OCI-LY7 (cell line): ENCODE measurements at regions not wholly inside any gene's neighbourhood (a gene's known extent, or its start where the extent isn't known, plus 50 kb on each side); places are given as distances from the start of the nearest gene placed in this dataset.

Experiments used
- BruUV-seq: library from RNA; stranded (reverse); fragments of 400-500 nt; replicated peaks from 2 replicates; lab custom pipeline; 2021; lab: Mats Ljungman, UMichigan
- CTCF ChIA-PET: fragments of 300-600 bp; sonication (Branson Sonifier 250); formaldehyde crosslinking; loops from one replicate; lab custom pipeline; 2022; ENCODE audit warnings: antibody characterized with exemption; ENCODE audit not compliant: unreplicated experiment; lab: Charles Lee
- POLR2A ChIA-PET: fragments of 300-600 bp; sonication (Branson Sonifier 250); formaldehyde crosslinking; loops from one replicate; lab custom pipeline; 2022; ENCODE audit warnings: antibody characterized with exemption; lab: Charles Lee
- DNase-seq: peaks from one replicate; pipeline ENCODE4 v3.0.0-alpha.2; 2015; ENCODE audit warnings: low spot score
- H2AFZ ChIP-seq: fragments of 200-600 bp; sonication (generic), shearing (Covaris generic); 2 replicates; pipeline ENCODE4 v1.6.1; 2014; ENCODE audit warnings: mild to moderate bottlenecking, antibody characterized with exemption, low read length, moderate library complexity
- H3K27ac ChIP-seq: fragments of 200-600 bp; sonication (generic); 2 replicates; pipeline ENCODE4 v1.5.1; 2014; ENCODE audit warnings: mixed run types, low read depth, mild to moderate bottlenecking, moderate library complexity, low read length, inconsistent platforms; ENCODE audit not compliant: poor library complexity, severe bottlenecking
- H3K36me3 ChIP-seq: fragments of 200-600 bp; sonication (generic); 2 replicates; pipeline ENCODE4 v1.6.1; 2014; ENCODE audit warnings: mild to moderate bottlenecking, antibody characterized with exemption, low read length, moderate library complexity, mixed read lengths; ENCODE audit not compliant: insufficient read depth
- H3K4me1 ChIP-seq: fragments of 200-600 bp; sonication (generic); 2 replicates; pipeline ENCODE4 v1.5.1; 2014; ENCODE audit warnings: mild to moderate bottlenecking, low read length; ENCODE audit not compliant: insufficient read depth, poor library complexity, severe bottlenecking
- H3K4me2 ChIP-seq: fragments of 200-600 bp; sonication (generic); 2 replicates; pipeline ENCODE4 v1.6.1; 2014; ENCODE audit warnings: mild to moderate bottlenecking, low read length
- H3K4me3 ChIP-seq: fragments of 200-600 bp; sonication (generic); 2 replicates; pipeline ENCODE4 v1.5.1; 2014; ENCODE audit warnings: mild to moderate bottlenecking, low read depth, low read length; ENCODE audit not compliant: poor library complexity, severe bottlenecking
- H3K79me2 ChIP-seq: fragments of 200-600 bp; sonication (generic); 2 replicates; pipeline ENCODE4 v1.6.1; 2016; ENCODE audit warnings: low read depth, mild to moderate bottlenecking, low read length, moderate library complexity, mixed read lengths; ENCODE audit not compliant: insufficient read depth
- H3K9me2 ChIP-seq: fragments of 200-600 bp; sonication (generic); 2 replicates; pipeline ENCODE4 v1.6.1; 2016; ENCODE audit warnings: mild to moderate bottlenecking, low read length, mixed read lengths; ENCODE audit not compliant: insufficient read depth
- H3K9me3 ChIP-seq: fragments of 200-600 bp; sonication (generic); 2 replicates; pipeline ENCODE4 v1.6.1; 2014; ENCODE audit warnings: mild to moderate bottlenecking, mixed run types, low read length, mixed read lengths
- H4K20me1 ChIP-seq: fragments of 200-600 bp; sonication (generic); 2 replicates; pipeline ENCODE4 v1.6.1; 2014; ENCODE audit warnings: mild to moderate bottlenecking, antibody characterized with exemption, low read length, moderate library complexity, mixed read lengths; ENCODE audit not compliant: insufficient read depth
- EZH2phosphoT487 ChIP-seq: fragments of 200-600 bp; sonication (generic); IDR thresholded peaks from 2 replicates; pipeline ENCODE4 v1.6.1; 2018; ENCODE audit warnings: low read depth, borderline replicate concordance, mild to moderate bottlenecking, mixed run types, antibody characterized with exemption, low read length, moderate library complexity, mixed read lengths
- intact Hi-C: fragments of 100-400 bp; cut with micrococcal nuclease; formaldehyde crosslinking; loops from one replicate; pipeline ENCODE4 v1.10.0; 2022; ENCODE audit not compliant: unreplicated experiment
- TF ChIP-seq, protein P1 (sequence below): fragments of 200-600 bp; sonication (generic); conservative IDR thresholded peaks from 2 replicates; pipeline ENCODE4 v1.5.1; 2014; ENCODE audit warnings: mild to moderate bottlenecking, antibody characterized with exemption, low read length, moderate library complexity, mixed read lengths

GRCh38 chrX:35432056-35432455 is 366.1 kb upstream of the MAGEB16 start:
- POLR2A ChIA-PET: no interaction called here

GRCh38 chrX:35439034-35439660 is 359.0 kb upstream of the MAGEB16 start:
- H3K4me1 ChIP-seq: no peaks in the 10 kb centered on the region
- no peaks in the 10 kb centered on the region for H3K9me3 ChIP-seq
- H3K4me3 ChIP-seq: no peak overlapping the region
- DNase-seq: no peak
- H3K27ac ChIP-seq: no peak overlapping the region
- no peaks in the 10 kb centered on the region for H3K79me2 ChIP-seq
- no TSS peak for BruUV-seq
- H4K20me1 ChIP-seq: no peaks in the 10 kb centered on the region
- H2AFZ ChIP-seq: no peak overlapping the region
- ChIA-PET POLR2A (no interaction called here), CTCF (no interaction called here)
- no peak overlapping the region for H3K4me2 ChIP-seq
- no peaks in the 10 kb centered on the region for H3K36me3 ChIP-seq
- intact Hi-C loops: no loop called here
- TF ChIP-seq, protein P1, sequence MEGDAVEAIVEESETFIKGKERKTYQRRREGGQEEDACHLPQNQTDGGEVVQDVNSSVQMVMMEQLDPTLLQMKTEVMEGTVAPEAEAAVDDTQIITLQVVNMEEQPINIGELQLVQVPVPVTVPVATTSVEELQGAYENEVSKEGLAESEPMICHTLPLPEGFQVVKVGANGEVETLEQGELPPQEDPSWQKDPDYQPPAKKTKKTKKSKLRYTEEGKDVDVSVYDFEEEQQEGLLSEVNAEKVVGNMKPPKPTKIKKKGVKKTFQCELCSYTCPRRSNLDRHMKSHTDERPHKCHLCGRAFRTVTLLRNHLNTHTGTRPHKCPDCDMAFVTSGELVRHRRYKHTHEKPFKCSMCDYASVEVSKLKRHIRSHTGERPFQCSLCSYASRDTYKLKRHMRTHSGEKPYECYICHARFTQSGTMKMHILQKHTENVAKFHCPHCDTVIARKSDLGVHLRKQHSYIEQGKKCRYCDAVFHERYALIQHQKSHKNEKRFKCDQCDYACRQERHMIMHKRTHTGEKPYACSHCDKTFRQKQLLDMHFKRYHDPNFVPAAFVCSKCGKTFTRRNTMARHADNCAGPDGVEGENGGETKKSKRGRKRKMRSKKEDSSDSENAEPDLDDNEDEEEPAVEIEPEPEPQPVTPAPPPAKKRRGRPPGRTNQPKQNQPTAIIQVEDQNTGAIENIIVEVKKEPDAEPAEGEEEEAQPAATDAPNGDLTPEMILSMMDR: no peak
- TF ChIP-seq EZH2phosphoT487: no peak
- H3K9me2 ChIP-seq: no peaks in the 10 kb centered on the region

More at GRCh38 chrX:35432056-35432455, 366.1 kb upstream of the MAGEB16 start:
- TF ChIP-seq, protein P1: no peak
- no peak for TF ChIP-seq EZH2phosphoT487
- BruUV-seq: no TSS peak
- no peak for DNase-seq
- no peaks in the 10 kb centered on the region for H3K36me3 ChIP-seq
- H3K9me2 ChIP-seq: no peaks in the 10 kb centered on the region
- H4K20me1 ChIP-seq: no peaks in the 10 kb centered on the region
- H3K4me2 ChIP-seq: no peak overlapping the region
- intact Hi-C loops: no loop called here
- no peak overlapping the region for H3K27ac ChIP-seq
- H3K4me1 ChIP-seq: no peaks in the 10 kb centered on the region
- H2AFZ ChIP-seq: no peak overlapping the region
- H3K79me2 ChIP-seq: no peaks in the 10 kb centered on the region
- H3K9me3 ChIP-seq: no peaks in the 10 kb centered on the region
- CTCF ChIA-PET: no interaction called here
- H3K4me3 ChIP-seq: no peak overlapping the region

DNA sequence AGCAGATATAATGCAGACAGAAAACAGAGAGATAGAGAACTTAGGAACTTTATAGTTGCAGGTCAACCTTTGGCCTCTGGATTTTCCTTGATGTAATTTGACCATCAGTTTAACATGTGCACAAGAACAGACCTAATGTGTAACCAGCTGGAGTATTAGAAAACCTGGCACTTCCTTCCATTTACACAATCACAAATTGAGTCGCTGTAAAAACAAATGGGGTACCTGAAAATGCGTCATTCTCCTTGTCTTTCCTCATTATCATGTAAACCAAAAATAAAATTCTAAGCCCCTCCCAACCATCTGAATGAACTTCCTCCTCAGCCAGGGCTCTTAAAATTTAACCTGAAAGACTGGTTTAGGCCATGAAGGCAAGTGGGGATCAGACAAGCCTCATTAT is 358.4 kb upstream of the MAGEB16 start:
- Histone ChIP-seq H3K4me1 (no peaks in the 10 kb centered on the region), H3K4me2 (no peak overlapping the region), H3K4me3 (no peak overlapping the region), H4K20me1 (no peaks in the 10 kb centered on the region), H2AFZ (no peak overlapping the region), H3K79me2 (no peaks in the 10 kb centered on the region), H3K9me2 (no peaks in the 10 kb centered on the region), H3K36me3 (no peaks in the 10 kb centered on the region), H3K27ac (no peak overlapping the region), H3K9me3 (no peaks in the 10 kb centered on the region)
- CTCF ChIA-PET: no interaction called here
- no TSS peak for BruUV-seq
- DNase-seq: no peak
- intact Hi-C loops: no loop called here
- POLR2A ChIA-PET: no interaction called here
- TF ChIP-seq, protein P1: no peak
- no peak for TF ChIP-seq EZH2phosphoT487
